Adrenal gland (tissue), 9 donors: ENCODE measurements at regions not wholly inside any gene's neighbourhood (a gene's known extent, or its start where the extent isn't known, plus 50 kb on each side); places are given as distances from the start of the nearest gene placed in this dataset.

Source experiments
- DNase-seq, 7 donors: peaks; one replicate each; pipeline ENCODE4 v3.0.0-alpha.2; 2019 to 2020
- H3K27ac ChIP-seq, 5 donors: fragments of 200-600 bp; sonication (generic) in 4 of 5; 1 replicate in 3 of 5; 2 replicates in 2 of 5; pipeline versions ENCODE4 v1.5.1 to v1.8.0; 2016 to 2020; ENCODE audit warnings: mild to moderate bottlenecking in 1 of 5
- H3K27me3 ChIP-seq: fragments of 200-600 bp; 2 replicates; pipeline ENCODE4 v1.8.0; 2021
- H3K36me3 ChIP-seq, 2 donors: fragments of 200-600 bp; replicated peaks in 1 of 2; 1 replicate in 1 of 2; 2 replicates in 1 of 2; pipeline versions ENCODE4 v1.5.1 to v1.8.0; 2018 to 2022
- H3K4me1 ChIP-seq, 2 donors: fragments of 200-600 bp; replicated peaks in 1 of 2; 1 replicate in 1 of 2; 2 replicates in 1 of 2; pipeline versions ENCODE4 v1.5.1 to v1.8.0; 2018 to 2021
- H3K4me3 ChIP-seq, 4 donors: fragments of 200-600 bp; sonication (generic) in 3 of 4; one replicate each; pipeline ENCODE4 v1.5.1; 2016 to 2018
- H3K9me3 ChIP-seq, 3 donors: fragments of 200-600 bp; sonication (generic) in 1 of 3; replicated peaks in 1 of 3; 1 replicate in 2 of 3; 2 replicates in 1 of 3; pipeline versions ENCODE4 v1.5.1 to v1.8.0; 2016 to 2021
- POLR2A ChIP-seq, 2 donors: fragments of 450-650 bp; IDR thresholded peaks; one replicate each; pipeline ENCODE4 v1.6.1; 2017; ENCODE audit warnings: antibody characterized with exemption in 2 of 2, mild to moderate bottlenecking in 2 of 2, moderate library complexity in 1 of 2
- WGBS, 4 donors: extraction: QIAGEN DNeasy Blood & Tissue Kit in 2 of 4; methylation state at CpG; one replicate each; pipeline versions ENCODE4 v1.1.5 to v1.1.7; 2013 to 2017; 5-methylcytosine and 5-hydroxymethylcytosine counted together
- intact Hi-C, 2 donors: fragments of 100-400 bp; cut with DNase I; formaldehyde crosslinking; loops; one replicate each; pipeline versions ENCODE4 v1.14.1 to v1.15.0; 2022 to 2023
- TF ChIP-seq, protein P1 (sequence below), 6 experiments: fragments of 450-650 bp in 4 of 6; fragments of 200-600 bp in 2 of 6; sonication (generic) in 1 of 6; IDR thresholded peaks; 1 replicate in 5 of 6; 2 replicates in 1 of 6; pipeline versions ENCODE4 v1.5.1 to v1.8.0; 2016 to 2021; ENCODE audit warnings: antibody characterized with exemption in 6 of 6, mild to moderate bottlenecking in 2 of 6, moderate library complexity in 1 of 6
- donor health status: healthy with polysubstance abuse.
- donor health status: Bipolar disorder and iron deficiency.
- donor health status: DM: yes; HTN: yes; CAD: no.
- donor health status: DM: no; HTN: no; CAD: no.
- donor health status: DM: no; HTN: no; CAD: no.

DNA sequence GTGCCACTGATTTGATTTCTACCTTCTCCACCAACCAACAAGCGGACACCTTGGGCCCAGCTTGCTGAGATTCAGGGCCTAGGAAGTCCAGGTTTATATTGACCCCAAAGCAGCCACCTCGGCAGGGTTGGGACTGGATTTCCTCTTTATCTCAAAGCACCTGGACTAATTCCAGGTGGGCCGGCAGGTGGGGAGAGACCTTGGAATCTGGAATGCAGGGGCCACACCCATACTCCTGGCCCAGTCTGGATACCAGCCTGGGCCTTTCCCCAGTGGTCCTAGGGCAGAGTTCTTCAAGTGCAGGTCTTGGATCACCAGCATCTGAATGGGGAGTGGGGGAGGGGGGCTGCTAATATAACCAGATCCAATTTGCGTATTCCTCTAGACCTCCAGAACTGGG is 93.1 kb downstream of the PCDH1 start:
- H3K4me3 ChIP-seq, result no peak overlapping the region

GRCh38 chr5:141784529-141784928 is 93.7 kb downstream of the PCDH1 start:
- Histone ChIP-seq H3K4me1 (no peaks in the 10 kb centered on the region), H3K4me3 (no peak overlapping the region), H3K27me3 (no peaks in the 10 kb centered on the region), H3K36me3 (no peaks in the 10 kb centered on the region), H3K27ac (no peak overlapping the region), H3K9me3 (no peaks in the 10 kb centered on the region)
- intact Hi-C loops, result no loop called here
- TF ChIP-seq, protein P1, sequence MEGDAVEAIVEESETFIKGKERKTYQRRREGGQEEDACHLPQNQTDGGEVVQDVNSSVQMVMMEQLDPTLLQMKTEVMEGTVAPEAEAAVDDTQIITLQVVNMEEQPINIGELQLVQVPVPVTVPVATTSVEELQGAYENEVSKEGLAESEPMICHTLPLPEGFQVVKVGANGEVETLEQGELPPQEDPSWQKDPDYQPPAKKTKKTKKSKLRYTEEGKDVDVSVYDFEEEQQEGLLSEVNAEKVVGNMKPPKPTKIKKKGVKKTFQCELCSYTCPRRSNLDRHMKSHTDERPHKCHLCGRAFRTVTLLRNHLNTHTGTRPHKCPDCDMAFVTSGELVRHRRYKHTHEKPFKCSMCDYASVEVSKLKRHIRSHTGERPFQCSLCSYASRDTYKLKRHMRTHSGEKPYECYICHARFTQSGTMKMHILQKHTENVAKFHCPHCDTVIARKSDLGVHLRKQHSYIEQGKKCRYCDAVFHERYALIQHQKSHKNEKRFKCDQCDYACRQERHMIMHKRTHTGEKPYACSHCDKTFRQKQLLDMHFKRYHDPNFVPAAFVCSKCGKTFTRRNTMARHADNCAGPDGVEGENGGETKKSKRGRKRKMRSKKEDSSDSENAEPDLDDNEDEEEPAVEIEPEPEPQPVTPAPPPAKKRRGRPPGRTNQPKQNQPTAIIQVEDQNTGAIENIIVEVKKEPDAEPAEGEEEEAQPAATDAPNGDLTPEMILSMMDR (IDR thresholded peaks at IDR 0.05), result no peak
- no peak for TF ChIP-seq POLR2A (IDR thresholded peaks at IDR 0.05)
- no peak for DNase-seq
- 81 to 90% (median 86%) methylated on average over 5 of the region's 5 CpGs for WGBS, 4 donors

More for the DNA sequence above, 93.1 kb downstream of the PCDH1 start:
- Histone ChIP-seq H3K36me3 (no peaks in the 10 kb centered on the region), H3K9me3 (no peaks in the 10 kb centered on the region), H3K27ac (no peak overlapping the region), H3K4me1 (no peaks in the 10 kb centered on the region), H3K27me3 (no peaks in the 10 kb centered on the region)
- 67 to 100% (median 78%) methylated on average over 1 to 4 of the region's 4 CpGs for whole genome bisulfite sequencing, 4 donors
- DNase-seq, result no peak
- TF ChIP-seq POLR2A (IDR thresholded peaks at IDR 0.05), result no peak
- TF ChIP-seq, protein P1 (IDR thresholded peaks at IDR 0.05), result no peak
- intact Hi-C loops, result no loop called here

GRCh38 chr5:141783947-141784296 is 94.3 kb downstream of the PCDH1 start:
- Histone ChIP-seq H3K27me3 (no peaks in the 10 kb centered on the region), H3K36me3 (no peaks in the 10 kb centered on the region), H3K27ac (no peak overlapping the region), H3K4me3 (no peak overlapping the region), H3K4me1 (no peaks in the 10 kb centered on the region), H3K9me3 (no peaks in the 10 kb centered on the region)
- intact Hi-C loops, result no loop called here
- TF ChIP-seq POLR2A (IDR thresholded peaks at IDR 0.05), result no peak
- TF ChIP-seq, protein P1 (IDR thresholded peaks at IDR 0.05), result no peak
- 81 to 88% (median 84%) methylated on average over 2 to 4 of the region's 4 CpGs for WGBS, 4 donors
- no peak for DNase-seq

GRCh38 chr5:141783005-141783946 is 94.9 kb downstream of the PCDH1 start:
- no peak overlapping the region for H3K4me3 ChIP-seq
- WGBS, 4 donors, result 65 to 80% (median 78%) methylated on average over 12 to 17 of the region's 17 CpGs
- no peak overlapping the region for H3K27ac ChIP-seq
- TF ChIP-seq POLR2A (IDR thresholded peaks at IDR 0.05), result no peak
- TF ChIP-seq, protein P1 (IDR thresholded peaks at IDR 0.05), result no peak
- DNase-seq, result peak in 2 of 7 donors; percentile 24 to 71
- no peaks in the 10 kb centered on the region for H3K27me3 ChIP-seq
- H3K9me3 ChIP-seq, result no peaks in the 10 kb centered on the region
- no peaks in the 10 kb centered on the region for H3K4me1 ChIP-seq
- intact Hi-C loops, result no loop called here
- H3K36me3 ChIP-seq, result no peaks in the 10 kb centered on the region
